AG04449 (cell line): ENCODE measurements at regions not wholly inside any gene's neighbourhood (a gene's known extent, or its start where the extent isn't known, plus 50 kb on each side); places are given as distances from the start of the nearest gene placed in this dataset.

Experiments
- CTCF ChIA-PET: fragments of 350-600 bp; formaldehyde crosslinking; extraction: SDS; loops from one replicate; lab custom pipeline; 2021; ENCODE audit warnings: antibody characterized with exemption; lab: Yijun Ruan, JAX
- POLR2A ChIA-PET: fragments of 400-600, 350-600 bp; formaldehyde crosslinking; extraction: SDS; loops from one replicate; lab custom pipeline; 2020; ENCODE audit warnings: antibody characterized with exemption, inconsistent platforms; lab: Yijun Ruan, JAX
- DNase-seq: peaks from one replicate; pipeline ENCODE4 v3.0.0-alpha.2; 2010; ENCODE audit warnings: low read depth, low spot score
- H3K4me3 ChIP-seq: 2 replicates; pipeline ENCODE4 v1.5.1; 2011; ENCODE audit warnings: low read depth, mild to moderate bottlenecking, control low read depth, low read length
- TF ChIP-seq, protein P1 (sequence below): IDR thresholded peaks from one replicate; pipeline ENCODE4 v1.5.1; 2011; ENCODE audit warnings: mild to moderate bottlenecking, moderate library complexity, low read length, control low read depth, inconsistent platforms; ENCODE audit not compliant: insufficient read depth; ENCODE audit errors: missing control alignments

DNA sequence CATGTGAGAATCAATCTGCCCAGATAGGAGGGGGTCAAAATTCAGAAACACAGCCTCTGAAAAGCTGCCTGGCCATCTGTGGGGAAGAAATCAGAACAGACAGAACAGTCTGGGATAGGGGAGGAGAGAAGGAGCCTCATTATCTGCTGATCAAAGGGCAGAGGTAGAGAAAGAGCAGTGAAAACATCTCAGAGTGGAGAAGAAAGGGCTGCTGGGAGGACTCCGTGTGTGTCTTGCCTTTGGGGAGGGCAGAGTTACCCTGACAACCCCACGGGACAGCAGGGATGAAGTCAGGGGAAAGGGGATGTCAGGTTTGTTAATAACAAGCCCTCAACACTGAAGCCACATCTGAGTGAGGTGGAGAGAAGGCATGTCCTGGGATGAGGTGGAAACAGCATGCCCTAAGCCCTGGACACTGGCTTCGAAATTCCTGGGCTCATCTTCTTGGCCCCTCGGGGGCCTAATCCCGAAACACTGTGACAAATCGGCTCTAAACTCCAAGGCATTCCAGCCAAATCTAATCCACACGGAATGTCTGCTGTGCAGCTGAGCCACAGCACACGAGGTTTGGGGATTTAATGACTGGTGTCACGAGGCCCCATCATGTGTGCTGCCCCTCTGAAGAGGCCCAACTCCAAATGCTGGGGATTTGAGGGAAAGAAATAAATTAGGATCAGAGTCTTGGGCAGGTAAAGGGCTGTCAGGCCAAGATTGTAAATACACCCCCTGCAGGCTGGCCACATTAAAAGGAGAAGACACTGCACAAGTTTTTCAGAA lies 82.8 kb upstream of the FGFR2 start:
- TF ChIP-seq, protein P1, sequence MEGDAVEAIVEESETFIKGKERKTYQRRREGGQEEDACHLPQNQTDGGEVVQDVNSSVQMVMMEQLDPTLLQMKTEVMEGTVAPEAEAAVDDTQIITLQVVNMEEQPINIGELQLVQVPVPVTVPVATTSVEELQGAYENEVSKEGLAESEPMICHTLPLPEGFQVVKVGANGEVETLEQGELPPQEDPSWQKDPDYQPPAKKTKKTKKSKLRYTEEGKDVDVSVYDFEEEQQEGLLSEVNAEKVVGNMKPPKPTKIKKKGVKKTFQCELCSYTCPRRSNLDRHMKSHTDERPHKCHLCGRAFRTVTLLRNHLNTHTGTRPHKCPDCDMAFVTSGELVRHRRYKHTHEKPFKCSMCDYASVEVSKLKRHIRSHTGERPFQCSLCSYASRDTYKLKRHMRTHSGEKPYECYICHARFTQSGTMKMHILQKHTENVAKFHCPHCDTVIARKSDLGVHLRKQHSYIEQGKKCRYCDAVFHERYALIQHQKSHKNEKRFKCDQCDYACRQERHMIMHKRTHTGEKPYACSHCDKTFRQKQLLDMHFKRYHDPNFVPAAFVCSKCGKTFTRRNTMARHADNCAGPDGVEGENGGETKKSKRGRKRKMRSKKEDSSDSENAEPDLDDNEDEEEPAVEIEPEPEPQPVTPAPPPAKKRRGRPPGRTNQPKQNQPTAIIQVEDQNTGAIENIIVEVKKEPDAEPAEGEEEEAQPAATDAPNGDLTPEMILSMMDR, result no peak
- no peak for DNase-seq
- H3K4me3 ChIP-seq, result no peak overlapping the region
- ChIA-PET CTCF (no interaction called here), POLR2A (no interaction called here)

DNA sequence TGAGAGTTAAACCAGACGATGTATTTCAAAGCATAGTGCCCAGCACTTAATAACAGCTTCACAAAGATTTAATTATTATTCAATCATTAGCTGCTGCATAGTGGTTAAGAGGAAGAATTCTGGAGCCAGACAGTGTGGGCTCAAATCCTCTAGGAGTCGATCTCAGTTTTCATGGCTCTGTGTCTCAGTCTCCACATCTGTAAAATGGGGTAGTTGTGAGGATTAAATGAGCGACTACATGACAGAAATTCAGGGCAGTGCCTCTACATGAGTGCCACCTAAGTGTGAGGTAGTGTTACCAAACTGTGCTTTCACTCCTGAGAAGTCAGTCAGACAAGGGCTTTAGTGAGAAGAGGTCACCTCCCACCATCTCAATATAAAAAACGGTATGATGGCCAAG lies 81.7 kb upstream of the FGFR2 start:
- TF ChIP-seq, protein P1, result no peak
- DNase-seq, result no peak
- POLR2A ChIA-PET, result no interaction called here
- CTCF ChIA-PET, result no interaction called here
- no peak overlapping the region for H3K4me3 ChIP-seq

DNA sequence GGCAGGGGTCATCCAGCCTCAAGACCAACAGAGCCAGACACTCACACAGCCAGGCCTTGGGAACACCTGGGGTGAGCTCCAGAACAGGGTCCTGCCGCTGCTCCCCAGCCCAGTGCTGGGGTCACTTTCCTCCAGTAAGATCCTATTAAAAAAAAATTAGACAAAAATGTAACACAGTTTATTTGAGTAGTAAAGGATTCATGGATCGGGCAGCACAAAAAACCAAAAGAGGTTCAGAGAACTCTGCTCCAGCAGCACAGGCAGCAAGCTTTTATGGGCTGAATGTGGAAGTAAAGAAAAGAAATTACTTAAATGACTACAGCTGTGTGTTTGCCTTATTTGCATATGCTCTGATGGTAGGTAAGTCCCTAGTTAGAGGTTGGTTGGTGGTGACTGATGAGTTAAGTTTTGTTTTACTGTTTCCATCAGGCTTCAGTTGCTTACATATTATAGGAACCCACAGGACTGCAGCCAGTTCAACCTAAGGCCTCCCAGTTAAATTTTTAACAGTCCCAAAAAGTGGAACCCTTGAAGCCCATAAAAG lies 80.5 kb upstream of the FGFR2 start:
- TF ChIP-seq, protein P1, result no peak
- no peak overlapping the region for H3K4me3 ChIP-seq
- POLR2A ChIA-PET, result no interaction called here
- CTCF ChIA-PET, result no interaction called here
- no peak for DNase-seq

DNA sequence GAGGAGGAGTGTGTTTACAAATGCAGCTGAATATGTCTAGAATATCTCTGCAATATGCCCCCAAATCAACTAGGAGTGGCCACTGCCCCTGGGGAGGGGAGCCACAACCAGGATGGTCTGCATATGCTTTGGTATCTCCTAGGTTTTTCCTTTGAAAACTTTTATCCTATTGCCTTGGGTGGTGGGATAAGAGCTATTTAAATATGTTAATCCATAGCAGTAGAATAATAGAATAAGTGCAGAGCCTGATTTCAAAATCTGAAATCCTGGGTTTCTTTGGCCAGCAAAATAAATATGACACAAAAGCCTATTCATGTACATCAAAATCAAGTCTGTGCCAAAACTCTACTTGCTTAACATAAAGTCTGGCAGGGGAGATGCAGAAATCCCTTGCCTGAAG lies 79.6 kb upstream of the FGFR2 start:
- DNase-seq, result no peak
- no peak overlapping the region for H3K4me3 ChIP-seq
- ChIA-PET POLR2A (no interaction called here), CTCF (no interaction called here)
- TF ChIP-seq, protein P1, result no peak

DNA sequence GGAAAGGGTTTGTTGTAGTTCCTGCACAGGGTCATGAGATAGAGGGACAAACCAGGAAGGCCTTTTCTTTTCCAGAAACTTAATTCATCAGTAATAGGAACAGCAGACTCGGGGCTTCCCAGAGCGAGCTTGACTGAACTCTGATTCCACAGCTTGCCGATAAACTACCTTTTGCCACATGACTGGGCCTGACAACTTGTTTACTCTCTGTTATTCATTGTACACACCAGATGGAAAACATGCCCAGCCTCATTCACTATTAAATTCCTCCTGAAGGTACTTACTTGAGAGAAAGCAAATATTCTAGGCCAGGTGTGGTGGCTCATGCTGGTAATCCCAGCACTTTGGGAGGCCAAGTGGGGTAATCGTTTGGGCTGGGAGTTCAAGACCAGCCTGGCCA lies 77.1 kb upstream of the FGFR2 start:
- no peak overlapping the region for H3K4me3 ChIP-seq
- TF ChIP-seq, protein P1, result no peak
- DNase-seq, result no peak
- POLR2A ChIA-PET, result no interaction called here
- CTCF ChIA-PET, result no interaction called here

DNA sequence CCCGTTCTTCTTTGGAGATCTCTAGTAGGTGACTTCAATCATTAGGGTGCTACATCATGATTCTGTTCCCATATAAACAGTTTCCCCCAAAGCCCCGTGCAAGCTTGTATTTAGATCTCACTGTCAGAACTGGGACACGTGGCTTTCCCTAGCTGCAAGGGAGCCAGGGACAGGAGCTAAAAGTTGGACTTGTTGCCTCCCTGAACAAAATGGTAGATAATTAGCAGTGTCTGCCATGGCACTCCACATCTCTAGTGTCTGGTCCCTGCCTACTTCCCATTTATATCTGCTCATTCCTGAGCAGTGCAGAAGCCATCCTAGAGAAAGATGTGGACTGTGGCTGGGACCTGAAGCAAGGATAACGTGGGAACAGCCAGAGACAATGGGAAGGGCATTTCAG lies 76.6 kb upstream of the FGFR2 start:
- TF ChIP-seq, protein P1, result no peak
- no peak overlapping the region for H3K4me3 ChIP-seq
- ChIA-PET POLR2A (no interaction called here), CTCF (no interaction called here)
- no peak for DNase-seq
